ENCODE measurements at regions not wholly inside any gene's neighbourhood (a gene's known extent, or its start where the extent isn't known, plus 50 kb on each side); places are given as distances from the start of the nearest gene placed in this dataset.

DNA sequence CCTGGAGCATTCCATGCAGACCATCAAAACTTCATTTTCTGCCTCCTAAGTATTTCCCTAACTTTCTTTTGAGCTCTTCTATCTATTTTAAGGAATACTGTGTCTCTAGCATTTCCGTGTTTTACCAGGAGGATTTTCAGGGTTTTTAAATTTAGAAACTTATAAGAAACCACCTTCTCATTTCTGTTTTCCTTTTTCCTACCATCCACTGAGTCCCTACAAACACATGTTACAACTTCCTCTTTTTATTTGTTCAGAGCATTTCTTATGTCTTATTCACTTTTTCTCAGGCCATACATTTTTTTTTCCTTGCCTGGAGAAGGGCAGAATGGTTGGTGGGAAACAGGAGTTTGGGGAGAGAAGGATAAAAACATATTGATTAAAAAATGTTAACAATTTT, 130.0 kb upstream of the BMP5 start:
- DNase-seq: peak in 2 of 3 donors; percentile 35 to 54

DNA sequence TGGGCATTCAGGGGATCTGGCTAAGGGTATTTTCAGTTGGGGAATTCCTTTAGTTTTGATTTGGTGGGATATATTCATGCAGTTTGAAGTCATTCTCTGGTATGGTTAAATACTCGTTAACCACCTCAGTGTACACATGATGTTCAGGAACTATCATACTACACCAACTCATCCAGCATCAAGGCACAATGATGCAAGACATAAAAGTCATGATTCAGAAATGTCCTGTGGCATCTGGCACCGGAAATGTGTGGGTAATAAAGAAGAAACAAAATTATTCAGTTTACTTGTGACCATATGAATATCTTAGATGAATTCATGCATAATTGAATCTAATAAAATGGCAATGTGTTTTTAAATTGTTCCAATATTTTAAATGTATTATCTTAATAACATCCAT, 129.0 kb upstream of the BMP5 start:
- DNase-seq: no peak
- Histone ChIP-seq H3K9me3 (ENCODE audit: control extremely low read depth in 1 of 5, control insufficient read depth in 4 of 5, insufficient read depth in 2 of 5, low read depth in 1 of 5, low read length in 4 of 5) (no peaks in the 10 kb centered on the region), H3K27ac (ENCODE audit: insufficient read depth in 1 of 2, low read depth in 1 of 2, low read length in 2 of 2, poor library complexity in 1 of 2, severe bottlenecking in 2 of 2) (no peak overlapping the region), H3K4me3 (ENCODE audit: control insufficient read depth in 1 of 7, extremely low read depth in 1 of 7, insufficient read depth in 4 of 7, low read depth in 2 of 7, low read length in 6 of 7) (no peak overlapping the region), H3K36me3 (ENCODE audit: control insufficient read depth in 4 of 4, insufficient read depth in 4 of 4, low read length in 3 of 4) (no peaks in the 10 kb centered on the region), H3K27me3 (replicated peaks in 2 of 5; ENCODE audit: control insufficient read depth in 4 of 5, insufficient read depth in 5 of 5, low read length in 4 of 5) (no peaks in the 10 kb centered on the region), H3K4me1 (ENCODE audit: control extremely low read depth in 1 of 4, control insufficient read depth in 4 of 4, insufficient read depth in 4 of 4, low read length in 3 of 4) (peaks cover 3 to 17% (median 9%) of the 10 kb centered on the region in 4 experiments)
- POLR2A ChIA-PET: no interaction called here
- CTCF ChIA-PET: no interaction called here
- no CpG with 5 or more reads among the region's 2 CpGs for WGBS (ENCODE audit: insufficient coverage)

More for the DNA sequence above, 130.0 kb upstream of the BMP5 start:
- H3K9me3 ChIP-seq (ENCODE audit: control extremely low read depth in 1 of 5, control insufficient read depth in 4 of 5, insufficient read depth in 2 of 5, low read depth in 1 of 5, low read length in 4 of 5): no peaks in the 10 kb centered on the region
- H3K4me3 ChIP-seq (ENCODE audit: control insufficient read depth in 1 of 7, extremely low read depth in 1 of 7, insufficient read depth in 4 of 7, low read depth in 2 of 7, low read length in 6 of 7): no peak overlapping the region
- ChIA-PET POLR2A (no interaction called here), CTCF (no interaction called here)
- peaks cover 3 to 17% (median 9%) of the 10 kb centered on the region in 4 experiments for H3K4me1 ChIP-seq (ENCODE audit: control extremely low read depth in 1 of 4, control insufficient read depth in 4 of 4, insufficient read depth in 4 of 4, low read length in 3 of 4)
- 0% methylated on average over 1 of the region's 1 CpG for WGBS (ENCODE audit: insufficient coverage)
- no peaks in the 10 kb centered on the region for H3K27me3 ChIP-seq (replicated peaks in 2 of 5; ENCODE audit: control insufficient read depth in 4 of 5, insufficient read depth in 5 of 5, low read length in 4 of 5)
- H3K27ac ChIP-seq (ENCODE audit: insufficient read depth in 1 of 2, low read depth in 1 of 2, low read length in 2 of 2, poor library complexity in 1 of 2, severe bottlenecking in 2 of 2): no peak overlapping the region
- no peaks in the 10 kb centered on the region for H3K36me3 ChIP-seq (ENCODE audit: control insufficient read depth in 4 of 4, insufficient read depth in 4 of 4, low read length in 3 of 4)

DNA sequence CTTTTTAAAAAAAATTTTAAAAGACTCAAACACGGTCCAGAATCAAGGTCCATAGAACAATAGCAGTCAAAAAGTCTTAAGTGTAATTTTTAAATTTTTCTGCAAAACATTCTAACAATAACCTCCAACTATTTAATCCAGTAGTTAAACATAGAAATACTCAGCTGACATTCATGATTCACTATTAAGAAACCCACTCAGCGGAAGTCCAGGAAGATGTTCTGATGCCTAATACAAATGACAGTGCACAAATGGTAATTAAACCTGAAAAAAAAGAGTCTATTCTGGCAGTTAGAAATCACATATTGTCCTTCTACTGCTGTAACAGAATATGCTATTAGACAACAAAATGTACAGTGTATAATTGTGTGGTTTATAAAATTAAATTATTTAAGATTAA, 128.2 kb upstream of the BMP5 start:
- 86% methylated on average over 1 of the region's 2 CpGs for WGBS (ENCODE audit: insufficient coverage)
- POLR2A ChIA-PET: no interaction called here
- DNase-seq: no peak

DNA sequence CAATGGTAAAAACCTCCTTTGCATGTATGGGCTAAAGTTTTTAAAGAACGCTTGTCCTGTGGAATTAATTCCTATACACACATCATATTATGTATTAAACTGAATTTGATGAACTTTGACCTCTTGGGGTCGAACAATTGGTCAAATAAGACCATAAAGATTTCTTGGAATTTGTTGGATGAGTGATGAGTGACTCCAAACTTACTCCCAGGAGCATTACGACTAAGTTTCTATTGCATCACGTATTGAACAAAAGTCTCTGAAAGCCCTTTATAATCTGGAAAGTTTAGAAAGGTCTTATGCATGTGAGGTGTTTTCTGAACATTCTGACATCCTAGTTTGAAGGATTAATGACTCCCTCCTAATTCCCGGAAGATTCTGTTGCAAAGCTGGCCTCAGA, 126.9 kb upstream of the BMP5 start:
- peaks cover 3 to 20% (median 9%) of the 10 kb centered on the region in 4 experiments for H3K4me1 ChIP-seq (ENCODE audit: control extremely low read depth in 1 of 4, control insufficient read depth in 4 of 4, insufficient read depth in 4 of 4, low read length in 3 of 4)
- WGBS (ENCODE audit: insufficient coverage): 100% methylated on average over 1 of the region's 5 CpGs

More for the DNA sequence above, 128.2 kb upstream of the BMP5 start:
- Histone ChIP-seq H3K27ac (ENCODE audit: insufficient read depth in 1 of 2, low read depth in 1 of 2, low read length in 2 of 2, poor library complexity in 1 of 2, severe bottlenecking in 2 of 2) (no peak overlapping the region), H3K9me3 (ENCODE audit: control extremely low read depth in 1 of 5, control insufficient read depth in 4 of 5, insufficient read depth in 2 of 5, low read depth in 1 of 5, low read length in 4 of 5) (no peaks in the 10 kb centered on the region), H3K36me3 (ENCODE audit: control insufficient read depth in 4 of 4, insufficient read depth in 4 of 4, low read length in 3 of 4) (no peaks in the 10 kb centered on the region), H3K4me3 (ENCODE audit: control insufficient read depth in 1 of 7, extremely low read depth in 1 of 7, insufficient read depth in 4 of 7, low read depth in 2 of 7, low read length in 6 of 7) (no peak overlapping the region), H3K4me1 (ENCODE audit: control extremely low read depth in 1 of 4, control insufficient read depth in 4 of 4, insufficient read depth in 4 of 4, low read length in 3 of 4) (peaks cover 3 to 17% (median 9%) of the 10 kb centered on the region in 4 experiments), H3K27me3 (replicated peaks in 2 of 5; ENCODE audit: control insufficient read depth in 4 of 5, insufficient read depth in 5 of 5, low read length in 4 of 5) (no peaks in the 10 kb centered on the region)
- CTCF ChIA-PET: interaction anchor here (0.6 kb wide), 1 partner anchor 1443 kb away, joined by 3 read pairs; no protein-coding TSS in a partner anchor

DNA sequence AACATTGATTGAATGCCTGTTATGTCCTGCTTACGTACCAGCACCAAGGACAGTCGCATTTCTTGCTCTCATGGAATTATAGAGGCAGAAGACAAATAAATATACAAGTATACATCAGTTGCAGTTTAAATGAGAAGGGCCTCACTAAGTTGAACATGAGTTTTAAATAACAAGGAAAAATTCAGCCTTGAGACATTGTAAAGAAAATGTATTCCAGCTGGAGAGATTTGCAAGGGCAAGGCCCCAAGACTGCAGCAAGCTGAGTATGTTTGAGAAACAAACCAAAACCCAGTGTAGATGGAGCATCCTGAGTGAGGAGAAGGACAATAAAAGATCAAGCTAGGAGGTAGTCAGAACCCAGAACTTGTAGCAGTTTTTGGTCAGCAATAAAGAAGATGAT, 123.2 kb upstream of the BMP5 start:
- Histone ChIP-seq H3K27ac (ENCODE audit: insufficient read depth in 1 of 2, low read depth in 1 of 2, low read length in 2 of 2, poor library complexity in 1 of 2, severe bottlenecking in 2 of 2) (no peak overlapping the region), H3K9me3 (ENCODE audit: control extremely low read depth in 1 of 5, control insufficient read depth in 4 of 5, insufficient read depth in 2 of 5, low read depth in 1 of 5, low read length in 4 of 5) (peaks cover 0 to 8% (median 2%) of the 10 kb centered on the region in 5 experiments), H3K4me3 (ENCODE audit: control insufficient read depth in 1 of 7, extremely low read depth in 1 of 7, insufficient read depth in 4 of 7, low read depth in 2 of 7, low read length in 6 of 7) (no peak overlapping the region), H3K36me3 (ENCODE audit: control insufficient read depth in 4 of 4, insufficient read depth in 4 of 4, low read length in 3 of 4) (no peaks in the 10 kb centered on the region), H3K4me1 (ENCODE audit: control extremely low read depth in 1 of 4, control insufficient read depth in 4 of 4, insufficient read depth in 4 of 4, low read length in 3 of 4) (peaks cover 0 to 12% (median 0%) of the 10 kb centered on the region in 4 experiments), H3K27me3 (replicated peaks in 2 of 5; ENCODE audit: control insufficient read depth in 4 of 5, insufficient read depth in 5 of 5, low read length in 4 of 5) (no peaks in the 10 kb centered on the region)
- WGBS (ENCODE audit: insufficient coverage): no CpG with 5 or more reads among the region's 2 CpGs
- DNase-seq: no peak
- ChIA-PET CTCF (interaction anchor here (1.1 to 1.4 kb wide), 2 partner anchors 8 to 260 kb away, joined by 3 to 4 read pairs; no protein-coding TSS in a partner anchor), POLR2A (no interaction called here)

More for the DNA sequence above, 126.9 kb upstream of the BMP5 start:
- ChIA-PET CTCF (no interaction called here), POLR2A (no interaction called here)
- Histone ChIP-seq H3K9me3 (ENCODE audit: control extremely low read depth in 1 of 5, control insufficient read depth in 4 of 5, insufficient read depth in 2 of 5, low read depth in 1 of 5, low read length in 4 of 5) (no peaks in the 10 kb centered on the region), H3K27me3 (replicated peaks in 2 of 5; ENCODE audit: control insufficient read depth in 4 of 5, insufficient read depth in 5 of 5, low read length in 4 of 5) (no peaks in the 10 kb centered on the region), H3K4me3 (ENCODE audit: control insufficient read depth in 1 of 7, extremely low read depth in 1 of 7, insufficient read depth in 4 of 7, low read depth in 2 of 7, low read length in 6 of 7) (no peak overlapping the region), H3K36me3 (ENCODE audit: control insufficient read depth in 4 of 4, insufficient read depth in 4 of 4, low read length in 3 of 4) (no peaks in the 10 kb centered on the region), H3K27ac (ENCODE audit: insufficient read depth in 1 of 2, low read depth in 1 of 2, low read length in 2 of 2, poor library complexity in 1 of 2, severe bottlenecking in 2 of 2) (no peak overlapping the region)
- DNase-seq: no peak

DNA sequence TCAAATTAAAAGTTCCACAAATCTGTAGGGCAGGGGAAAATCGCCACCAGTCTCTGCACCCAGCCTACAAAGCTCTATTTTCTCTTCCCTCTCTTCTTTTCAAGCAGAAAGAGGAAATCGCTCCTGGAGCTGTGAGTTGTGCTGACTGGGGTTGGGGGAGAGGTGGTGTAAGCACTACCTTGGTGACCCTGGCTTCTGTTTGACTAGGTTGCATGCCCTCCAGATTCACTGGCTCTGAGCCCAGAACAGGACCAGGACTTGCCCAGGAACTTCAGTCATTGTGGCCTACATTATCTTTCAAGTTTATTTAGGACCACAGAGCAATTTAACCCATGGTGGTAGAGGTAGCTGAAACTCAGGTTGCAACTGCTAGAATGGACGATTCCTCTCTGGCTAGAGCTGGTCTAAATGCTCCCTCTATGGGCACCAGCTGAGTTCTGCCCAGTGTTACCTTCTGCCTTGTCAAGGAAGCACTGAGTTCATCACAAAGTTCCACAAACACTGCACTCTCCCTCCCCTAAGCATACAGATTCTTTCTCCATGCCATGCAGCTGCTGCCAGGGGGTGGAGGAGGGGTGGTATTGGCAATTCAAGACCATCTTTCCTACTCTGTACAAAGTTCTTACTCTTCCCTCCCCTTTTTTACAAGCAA, 122.0 kb upstream of the BMP5 start:
- H3K9me3 ChIP-seq (ENCODE audit: control extremely low read depth in 1 of 5, control insufficient read depth in 4 of 5, insufficient read depth in 2 of 5, low read depth in 1 of 5, low read length in 4 of 5): peaks cover 0 to 18% (median 9%) of the 10 kb centered on the region in 5 experiments
- no peaks in the 10 kb centered on the region for H3K27me3 ChIP-seq (replicated peaks in 2 of 5; ENCODE audit: control insufficient read depth in 4 of 5, insufficient read depth in 5 of 5, low read length in 4 of 5)
- peak in 1 of 3 donors; percentile 44 for DNase-seq
- peaks cover 0 to 12% (median 0%) of the 10 kb centered on the region in 4 experiments for H3K4me1 ChIP-seq (ENCODE audit: control extremely low read depth in 1 of 4, control insufficient read depth in 4 of 4, insufficient read depth in 4 of 4, low read length in 3 of 4)
- no peak overlapping the region for H3K4me3 ChIP-seq (ENCODE audit: control insufficient read depth in 1 of 7, extremely low read depth in 1 of 7, insufficient read depth in 4 of 7, low read depth in 2 of 7, low read length in 6 of 7)
- WGBS (ENCODE audit: insufficient coverage): no CpG with 5 or more reads among the region's 3 CpGs
- POLR2A ChIA-PET: no interaction called here
- H3K36me3 ChIP-seq (ENCODE audit: control insufficient read depth in 4 of 4, insufficient read depth in 4 of 4, low read length in 3 of 4): no peaks in the 10 kb centered on the region
- H3K27ac ChIP-seq (ENCODE audit: insufficient read depth in 1 of 2, low read depth in 1 of 2, low read length in 2 of 2, poor library complexity in 1 of 2, severe bottlenecking in 2 of 2): no peak overlapping the region
- CTCF ChIA-PET: no interaction called here

DNA sequence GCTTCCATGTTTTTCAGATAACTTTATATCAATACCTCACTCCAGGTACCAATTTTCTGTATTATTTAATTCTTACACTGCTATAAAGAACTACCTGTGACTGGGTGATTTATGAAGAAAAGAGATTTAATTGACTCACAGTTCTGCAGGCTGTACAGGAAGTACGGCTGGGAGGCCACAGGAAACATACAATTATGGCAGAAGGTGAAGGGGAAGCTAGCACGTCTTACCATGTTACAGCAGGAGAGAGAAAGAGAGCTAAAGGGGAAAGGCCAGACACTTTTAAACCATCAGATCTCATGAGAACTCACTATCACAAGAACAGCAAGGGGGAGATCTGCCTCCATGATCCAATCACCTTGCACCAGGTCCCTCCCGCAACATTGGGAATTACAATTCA, 119.1 kb upstream of the BMP5 start:
- Histone ChIP-seq H3K4me1 (ENCODE audit: control extremely low read depth in 1 of 4, control insufficient read depth in 4 of 4, insufficient read depth in 4 of 4, low read length in 3 of 4) (peaks cover 0 to 12% (median 0%) of the 10 kb centered on the region in 4 experiments), H3K36me3 (ENCODE audit: control insufficient read depth in 4 of 4, insufficient read depth in 4 of 4, low read length in 3 of 4) (no peaks in the 10 kb centered on the region), H3K27ac (ENCODE audit: insufficient read depth in 1 of 2, low read depth in 1 of 2, low read length in 2 of 2, poor library complexity in 1 of 2, severe bottlenecking in 2 of 2) (no peak overlapping the region), H3K27me3 (replicated peaks in 2 of 5; ENCODE audit: control insufficient read depth in 4 of 5, insufficient read depth in 5 of 5, low read length in 4 of 5) (no peaks in the 10 kb centered on the region), H3K4me3 (ENCODE audit: control insufficient read depth in 1 of 7, extremely low read depth in 1 of 7, insufficient read depth in 4 of 7, low read depth in 2 of 7, low read length in 6 of 7) (no peak overlapping the region), H3K9me3 (ENCODE audit: control extremely low read depth in 1 of 5, control insufficient read depth in 4 of 5, insufficient read depth in 2 of 5, low read depth in 1 of 5, low read length in 4 of 5) (peaks cover 0 to 18% (median 9%) of the 10 kb centered on the region in 5 experiments)
- POLR2A ChIA-PET: no interaction called here
- CTCF ChIA-PET: interaction anchor here (1.9 kb wide), 1 partner anchor 12 kb away, joined by 4 read pairs; no protein-coding TSS in a partner anchor
- DNase-seq: peak in 2 of 3 donors; percentile 35 to 94
- 0% methylated on average over 1 of the region's 3 CpGs for WGBS (ENCODE audit: insufficient coverage)

Data from common myeloid progenitor, CD34-positive (primary cell).